ENCODE measurements at regions not wholly inside any gene's neighbourhood (a gene's known extent, or its start where the extent isn't known, plus 50 kb on each side); places are given as distances from the start of the nearest gene placed in this dataset.

GRCh38 chr11:110977661-110978060 lies 265.4 kb upstream of the ARHGAP20 start:
- ChIA-PET CTCF (no interaction called here), POLR2A (no interaction called here)
- H3K4me1 ChIP-seq (ENCODE audit: control insufficient read depth, insufficient read depth, low read length) = no peaks in the 10 kb centered on the region
- H3K36me3 ChIP-seq (ENCODE audit: control insufficient read depth in 2 of 2, insufficient read depth in 1 of 2, low read length in 2 of 2) = no peaks in the 10 kb centered on the region
- no peak overlapping the region for H3K27ac ChIP-seq (ENCODE audit: extremely low read depth, low read depth, low read length)
- H3K9me3 ChIP-seq (ENCODE audit: control insufficient read depth, insufficient read depth, low read depth, low read length) = no peaks in the 10 kb centered on the region
- TF ChIP-seq ZNF138 (tag by site-specific recombination; IDR thresholded peaks at IDR 0.05; ENCODE audit: borderline replicate concordance) (no peak), ZBTB10 (tag by site-specific recombination; IDR thresholded peaks at IDR 0.05) (no peak)
- H3K4me3 ChIP-seq (ENCODE audit: low read depth, low read length) = no peak overlapping the region

GRCh38 chr11:110974731-110975130 lies 262.5 kb upstream of the ARHGAP20 start:
- Histone ChIP-seq H3K4me3 (ENCODE audit: low read depth, low read length) (no peak overlapping the region), H3K27ac (ENCODE audit: extremely low read depth, low read depth, low read length) (no peak overlapping the region), H3K4me1 (ENCODE audit: control insufficient read depth, insufficient read depth, low read length) (no peaks in the 10 kb centered on the region), H3K9me3 (ENCODE audit: control insufficient read depth, insufficient read depth, low read depth, low read length) (no peaks in the 10 kb centered on the region), H3K36me3 (ENCODE audit: control insufficient read depth in 2 of 2, insufficient read depth in 1 of 2, low read length in 2 of 2) (no peaks in the 10 kb centered on the region)
- CTCF ChIA-PET = no interaction called here
- POLR2A ChIA-PET = no interaction called here
- no peak for TF ChIP-seq PBX3 (CRISPR knock-in tag; IDR thresholded peaks at IDR 0.05)
- TF ChIP-seq ZNF280D (tag by site-specific recombination; IDR thresholded peaks at IDR 0.05) = no peak
- no peak for TF ChIP-seq ZFP3 (tag by site-specific recombination; IDR thresholded peaks at IDR 0.05; ENCODE audit: low read depth)
- no peak for TF ChIP-seq ZNF791 (tag by site-specific recombination; IDR thresholded peaks at IDR 0.05)
- TF ChIP-seq ZNF266 (tag by site-specific recombination; IDR thresholded peaks at IDR 0.05; ENCODE audit: low read depth) = no peak
- no peak for TF ChIP-seq ZBTB6 (tag by site-specific recombination; IDR thresholded peaks at IDR 0.05)
- no peak for TF ChIP-seq BCL6B (tag by site-specific recombination; IDR thresholded peaks at IDR 0.05)
- no peak for TF ChIP-seq ZNF114 (tag by site-specific recombination; IDR thresholded peaks at IDR 0.05)
- TF ChIP-seq ZNF600 (tag by site-specific recombination; IDR thresholded peaks at IDR 0.05) = no peak
- TF ChIP-seq ZNF184 (tag by site-specific recombination; IDR thresholded peaks at IDR 0.05) = no peak
- no peak for TF ChIP-seq ZNF23 (tag by site-specific recombination; IDR thresholded peaks at IDR 0.05; ENCODE audit: borderline replicate concordance)
- no peak for TF ChIP-seq ZNF10 (tag by site-specific recombination; IDR thresholded peaks at IDR 0.05)
- no peak for TF ChIP-seq ZSCAN23 (tag by site-specific recombination; IDR thresholded peaks at IDR 0.05)
- no peak for TF ChIP-seq ZNF324 (tag by site-specific recombination; IDR thresholded peaks at IDR 0.05)
- TF ChIP-seq ZNF645 (tag by site-specific recombination; IDR thresholded peaks at IDR 0.05) = no peak
- no peak for TF ChIP-seq ZNF747 (tag by site-specific recombination; IDR thresholded peaks at IDR 0.05)
- no peak for TF ChIP-seq ZNF223 (tag by site-specific recombination; IDR thresholded peaks at IDR 0.05)
- TF ChIP-seq ZNF423 (tag by site-specific recombination; IDR thresholded peaks at IDR 0.05) = no peak
